HG02938 (cell line): ENCODE measurements at regions not wholly inside any gene's neighbourhood (a gene's known extent, or its start where the extent isn't known, plus 50 kb on each side); places are given as distances from the start of the nearest gene placed in this dataset.

ENCODE experiments used
- ATAC-seq: cut with Tn5 transposase; IDR thresholded peaks from one replicate; pipeline ENCODE4 v1.9.1; 2021; ENCODE audit warnings: mild to moderate bottlenecking, moderate library complexity; ENCODE audit not compliant: unreplicated experiment

DNA sequence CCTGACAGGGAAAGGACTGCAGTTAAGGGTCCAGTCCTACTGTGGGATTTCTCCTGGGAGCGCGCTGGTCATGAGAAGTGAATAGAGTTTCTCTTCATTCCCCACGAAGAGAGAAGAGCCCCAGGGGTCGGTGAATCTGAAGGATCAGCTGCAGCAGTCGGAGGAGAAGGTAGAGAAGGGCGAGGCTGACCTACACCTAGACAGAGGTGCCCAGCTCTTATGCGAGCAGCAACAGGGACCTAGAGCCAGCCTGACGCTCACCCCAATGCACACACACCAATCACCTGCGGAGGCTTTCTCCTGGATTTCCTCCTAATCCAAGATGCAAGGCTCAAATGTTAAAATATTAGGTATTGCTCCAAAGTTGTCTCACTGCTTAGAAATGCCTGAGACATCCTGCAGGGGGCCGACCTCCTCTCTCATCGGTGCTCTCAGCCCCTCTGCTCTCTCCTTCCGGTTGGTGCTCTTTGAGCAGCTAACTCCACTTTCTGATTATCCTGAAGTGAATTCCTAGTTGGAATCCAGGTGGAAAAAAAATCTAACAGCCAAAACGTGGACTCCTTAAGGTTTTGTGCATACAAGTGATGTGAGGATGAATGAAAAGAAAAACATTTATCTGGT is 176.4 kb downstream of the AHR start:
- peak; percentile 40 for ATAC-seq

DNA sequence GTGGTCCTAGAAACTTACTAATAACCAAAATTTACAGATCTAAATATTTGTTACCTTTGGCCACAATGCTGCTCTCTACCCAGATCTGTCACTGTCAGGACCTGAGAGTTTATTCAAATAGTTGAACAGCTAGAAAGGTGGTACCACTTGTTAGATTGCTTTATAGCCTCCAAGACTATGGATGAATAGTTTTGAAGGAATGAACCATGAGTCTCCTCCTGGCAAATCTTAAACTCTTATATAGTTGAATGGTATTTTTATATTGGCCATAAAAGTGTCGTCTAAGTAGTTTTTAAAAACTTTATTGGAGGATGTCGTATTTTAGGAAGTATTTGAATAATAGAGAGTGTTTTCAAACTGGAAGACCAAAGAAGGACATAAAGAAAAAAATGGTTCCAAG is 178.7 kb downstream of the AHR start:
- no peak for ATAC-seq

DNA sequence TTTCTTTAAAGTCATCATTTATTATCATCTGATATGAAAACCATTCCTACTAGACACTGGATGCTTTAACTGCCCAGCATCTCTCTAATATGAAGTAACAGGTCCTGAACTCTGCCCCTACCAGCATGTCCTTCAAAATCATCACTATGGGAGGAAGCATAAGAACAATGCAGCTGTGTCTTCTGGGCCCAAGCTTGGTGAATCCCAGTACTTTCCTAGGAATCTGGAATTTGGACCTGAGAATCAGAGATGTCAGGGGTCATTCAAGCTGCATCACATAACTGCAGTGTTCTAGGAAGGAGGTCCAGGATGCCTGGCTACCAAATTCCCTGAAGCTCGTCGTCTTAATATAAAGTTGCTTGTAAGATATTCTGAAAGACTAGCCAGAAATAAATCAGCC is 182.7 kb downstream of the AHR start:
- ATAC-seq: no peak

DNA sequence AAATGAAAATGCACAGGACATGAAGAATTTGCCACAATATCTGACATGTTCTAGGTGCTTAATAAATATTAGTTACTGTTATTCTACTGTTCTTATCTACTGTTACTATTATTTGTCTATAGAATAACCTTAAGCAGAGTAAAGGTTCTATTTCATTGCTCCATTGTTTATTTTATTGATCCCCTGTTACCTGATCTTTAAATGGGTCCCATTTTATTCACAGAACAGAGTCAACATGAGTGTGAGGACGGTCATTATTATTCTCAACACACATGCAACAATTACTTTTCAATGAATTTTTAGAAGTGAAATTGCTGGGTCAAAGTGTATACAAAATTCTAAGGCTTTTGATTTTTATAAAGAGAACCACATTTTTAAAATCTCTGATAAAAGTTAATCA is 186.9 kb downstream of the AHR start:
- ATAC-seq: no peak

DNA sequence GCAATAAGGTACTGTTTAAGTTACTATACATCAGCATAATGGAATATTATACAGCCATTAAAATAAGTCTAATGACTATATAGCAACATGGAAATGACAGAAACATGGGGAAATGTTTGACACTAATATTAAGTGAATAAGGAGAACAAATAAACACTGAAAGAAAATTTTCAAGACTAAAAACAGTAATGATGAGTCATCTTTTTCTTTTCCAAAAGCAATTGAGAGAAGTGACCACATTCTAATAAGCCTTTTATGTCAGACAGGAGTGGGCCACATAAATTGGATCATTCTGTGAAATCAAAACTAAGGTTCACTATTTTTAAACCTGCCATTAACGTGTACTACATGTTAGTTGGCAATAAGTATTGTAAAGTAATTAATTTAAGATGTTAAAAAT is 187.5 kb downstream of the AHR start:
- no peak for ATAC-seq

DNA sequence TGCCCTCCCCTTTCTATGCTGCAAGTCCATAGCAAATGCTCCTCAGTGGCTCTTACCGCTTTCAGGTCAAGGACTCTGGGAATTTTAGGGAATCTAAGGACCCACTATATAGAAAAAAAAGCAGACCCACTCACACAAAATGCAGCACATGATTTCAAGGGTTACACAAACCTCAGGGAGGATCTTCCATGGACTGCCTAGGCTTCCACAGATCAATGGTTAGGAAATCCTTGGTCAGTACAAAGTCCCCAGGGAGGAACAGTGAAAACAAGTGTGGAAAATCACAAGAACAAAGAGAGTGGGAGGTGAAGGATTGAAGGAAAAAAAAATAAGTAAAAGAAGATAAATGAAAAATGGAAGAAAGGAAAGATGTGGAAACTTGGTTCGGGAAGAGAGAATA is 188.4 kb downstream of the AHR start:
- no peak for ATAC-seq

DNA sequence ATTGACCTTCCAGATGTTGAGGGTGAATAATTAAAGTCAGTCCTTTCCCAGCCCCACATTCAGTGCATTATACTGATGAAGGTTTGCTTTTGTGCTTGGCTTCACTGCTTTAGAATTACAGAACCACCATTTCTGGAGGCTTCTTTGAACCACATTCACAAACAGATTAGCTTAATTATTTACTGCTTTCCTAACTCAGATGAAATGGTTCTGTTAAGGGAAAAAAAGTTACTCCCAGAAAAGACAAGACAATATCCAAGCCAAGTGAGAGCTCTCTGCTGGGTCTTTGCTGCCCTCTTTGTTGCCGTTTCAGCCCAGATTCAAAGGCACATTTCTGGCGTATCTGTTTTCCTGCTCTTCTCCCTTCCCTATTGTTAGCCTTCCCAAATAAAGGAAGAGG is 188.9 kb downstream of the AHR start:
- ATAC-seq: no peak

DNA sequence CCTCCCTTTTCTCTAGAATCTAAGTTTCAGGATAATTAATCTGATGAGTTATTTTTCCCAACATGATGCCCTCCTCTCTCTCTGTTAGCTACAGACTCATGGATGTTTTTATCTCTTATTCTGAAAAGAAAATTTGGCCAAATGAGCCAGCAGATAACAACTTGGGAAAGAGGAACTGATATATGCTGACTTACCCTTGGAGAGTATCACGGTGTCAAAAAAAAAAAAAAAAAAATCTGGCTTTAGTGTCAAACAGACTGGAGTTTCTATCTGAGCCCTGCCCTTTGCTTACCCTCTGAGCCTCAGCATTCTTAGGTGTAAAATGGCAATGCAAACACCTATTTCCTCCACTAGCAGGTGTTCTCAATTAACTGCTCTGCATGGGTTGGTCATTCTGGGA is 190.4 kb downstream of the AHR start:
- ATAC-seq: no peak

DNA sequence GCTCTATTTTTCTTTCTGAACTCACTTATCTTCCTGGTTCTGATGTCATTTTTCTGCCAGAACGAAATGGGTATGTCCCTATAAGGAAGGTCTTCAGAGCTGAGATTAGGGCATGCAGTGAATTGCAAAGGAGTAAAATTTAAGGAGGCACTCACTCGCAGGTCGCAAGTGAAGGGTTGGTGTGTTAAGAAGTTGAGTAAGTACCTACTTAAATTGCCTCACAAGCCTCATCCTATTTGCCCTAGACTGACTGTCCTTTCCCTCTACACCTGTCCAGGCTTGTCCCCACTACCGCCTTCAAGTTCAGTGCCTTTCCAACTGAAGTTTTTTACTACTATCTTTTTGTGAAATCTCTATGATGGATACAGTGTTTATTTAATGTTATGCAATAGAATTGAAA is 191.5 kb downstream of the AHR start:
- no peak for ATAC-seq

DNA sequence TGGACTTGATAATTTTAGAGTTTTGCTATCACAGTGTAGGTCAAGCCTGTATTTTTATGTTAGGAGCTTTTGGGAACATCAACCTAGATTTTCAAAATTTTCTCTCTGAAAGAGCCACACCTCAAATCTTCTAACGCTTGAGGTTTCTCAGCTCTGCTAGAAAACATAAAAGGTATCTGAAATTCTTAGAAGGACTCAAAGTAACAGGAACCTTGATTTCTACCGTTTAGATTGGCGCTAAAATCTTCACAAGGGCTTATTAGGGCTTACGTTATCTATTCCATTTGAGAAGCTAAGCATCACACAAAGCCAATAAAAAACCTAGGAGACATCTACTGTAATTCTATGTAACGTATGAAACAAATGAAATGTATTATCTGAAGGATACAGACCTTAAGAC is 192.4 kb downstream of the AHR start:
- ATAC-seq: no peak

DNA sequence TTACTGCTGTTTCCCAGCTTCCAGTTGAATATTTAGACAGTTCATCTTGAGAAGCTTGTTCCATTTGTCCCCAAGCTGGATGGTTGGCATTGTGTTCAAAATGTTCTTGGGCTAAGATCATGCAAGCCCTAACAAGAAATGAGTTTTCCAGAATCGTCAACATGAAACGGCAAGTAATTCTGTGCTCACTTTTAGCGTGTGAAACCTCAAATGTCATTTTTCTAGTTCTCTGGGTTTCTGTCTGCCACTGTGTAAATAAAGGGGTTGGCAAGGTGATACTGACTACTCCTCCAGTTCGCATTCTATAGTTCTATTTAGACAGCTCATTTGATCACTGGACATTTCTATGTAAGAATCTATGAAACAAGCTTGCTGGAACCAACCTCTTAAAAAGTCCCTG is 194.0 kb downstream of the AHR start:
- ATAC-seq: no peak

DNA sequence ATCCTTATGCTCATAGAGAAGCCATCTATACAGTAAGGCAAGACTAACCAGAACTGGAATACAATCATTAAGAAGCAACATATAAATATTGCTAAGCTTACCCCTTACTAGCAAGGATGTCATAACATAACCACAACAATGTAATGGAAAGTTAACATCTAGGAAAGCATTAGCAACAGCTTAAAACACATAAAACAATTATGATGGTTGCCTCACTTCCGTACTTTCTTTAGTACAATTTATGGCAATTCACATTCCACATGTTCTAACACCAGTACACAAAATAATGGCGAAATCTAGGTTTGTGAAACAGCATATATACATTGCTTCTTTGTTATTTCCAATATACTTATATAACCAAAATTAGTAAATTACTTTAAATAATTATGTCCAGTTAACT is 195.0 kb downstream of the AHR start:
- no peak for ATAC-seq

DNA sequence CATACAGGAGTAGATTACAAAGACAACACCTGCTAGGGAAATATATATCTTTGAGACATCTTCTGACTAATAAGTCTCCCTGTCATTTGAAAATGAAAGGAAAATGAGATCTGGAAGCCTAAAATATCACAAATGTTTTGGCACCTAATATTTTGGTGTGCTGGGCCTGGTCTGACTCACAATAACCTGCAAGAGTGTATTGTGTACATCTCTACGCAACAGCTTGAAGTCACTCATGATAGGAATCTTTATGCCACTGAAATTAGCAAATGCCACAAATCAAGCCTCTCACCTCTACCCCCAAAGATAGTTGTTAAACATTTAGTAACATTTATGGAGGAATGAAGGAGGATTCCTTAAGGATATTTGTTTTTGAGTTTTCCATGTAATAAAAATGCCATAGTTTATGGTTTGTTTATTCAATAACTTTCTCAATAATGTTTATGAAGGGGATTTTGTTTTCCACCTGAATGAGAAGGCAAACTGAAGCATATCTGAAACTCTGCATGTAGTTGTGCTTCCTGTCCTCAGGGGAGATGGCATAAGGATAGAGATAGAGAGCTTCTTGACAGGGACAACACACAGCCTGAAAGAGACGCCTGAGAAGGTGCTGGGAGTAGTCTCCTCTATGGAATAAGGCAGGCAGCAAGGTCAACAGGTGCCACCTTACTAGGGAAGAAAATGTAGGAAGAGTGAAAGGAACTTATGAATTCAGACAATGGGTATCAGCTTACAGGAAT is 197.4 kb downstream of the AHR start:
- no peak for ATAC-seq

DNA sequence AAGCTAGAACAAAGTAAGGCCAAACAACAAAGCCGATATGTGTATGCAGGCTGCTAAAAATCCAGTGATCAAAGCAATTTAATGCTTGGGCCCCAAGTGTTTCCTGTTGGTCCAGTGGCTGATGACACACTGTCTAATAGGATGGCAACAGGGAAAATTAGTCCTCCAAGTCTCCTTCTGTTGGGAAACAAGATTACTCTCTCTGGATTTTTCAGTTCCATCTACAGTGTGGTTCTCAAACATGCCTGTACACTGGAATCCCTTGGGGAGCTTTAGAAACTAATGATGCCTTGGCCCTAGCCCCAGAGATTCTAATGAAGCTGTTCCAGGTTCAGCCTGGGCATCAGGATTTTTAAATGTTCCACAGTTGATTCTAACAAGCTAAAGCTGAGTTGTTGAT is 198.7 kb downstream of the AHR start:
- no peak for ATAC-seq

DNA sequence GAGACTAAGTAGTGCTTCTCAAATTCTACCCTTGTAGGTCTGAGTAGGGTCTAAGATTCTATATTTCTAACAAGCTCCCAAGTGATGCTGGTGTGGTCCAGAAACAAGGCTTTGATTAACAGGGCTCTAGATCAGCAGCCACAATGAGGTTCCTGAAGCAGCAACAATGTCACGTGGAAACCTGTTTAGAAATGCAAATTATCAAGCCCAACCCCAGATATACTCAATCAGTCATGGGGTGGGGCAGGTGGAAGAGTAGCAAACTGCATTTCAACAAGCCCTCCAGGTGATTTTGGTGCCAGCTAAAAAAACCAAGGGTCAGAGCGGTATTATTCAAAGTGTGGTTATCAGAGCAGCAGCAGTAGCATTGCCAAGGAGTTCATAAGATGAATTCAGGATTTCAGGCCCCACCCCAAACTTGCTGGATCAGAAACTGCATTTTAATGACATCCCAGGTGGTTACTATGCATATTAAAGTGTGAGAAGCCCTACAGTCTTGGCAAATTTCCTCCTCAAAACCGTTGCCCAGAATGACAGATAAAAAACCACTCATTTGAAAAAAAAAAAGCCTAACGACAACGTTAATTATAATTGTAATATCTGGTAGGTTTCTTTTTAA is 199.2 kb downstream of the AHR start:
- ATAC-seq: no peak

DNA sequence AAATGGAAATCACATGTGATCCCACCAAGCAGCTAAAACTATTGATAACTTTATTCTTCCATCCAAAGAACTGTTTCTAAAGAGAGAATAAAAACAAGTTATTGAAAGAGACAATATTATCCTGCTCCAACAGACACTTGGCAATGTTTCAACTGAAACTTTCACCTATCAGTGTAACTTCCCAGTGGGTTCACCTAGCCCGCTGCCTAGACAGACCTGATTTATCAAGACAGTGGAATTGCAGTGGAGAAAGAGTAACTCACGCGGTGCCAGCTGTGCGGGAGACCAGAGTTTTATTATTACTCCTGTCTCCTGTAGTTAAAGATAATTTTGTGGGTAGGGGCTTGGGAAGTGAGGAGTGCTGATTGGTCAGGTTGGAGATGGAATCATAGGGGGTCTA is 199.8 kb downstream of the AHR start:
- no peak for ATAC-seq

DNA sequence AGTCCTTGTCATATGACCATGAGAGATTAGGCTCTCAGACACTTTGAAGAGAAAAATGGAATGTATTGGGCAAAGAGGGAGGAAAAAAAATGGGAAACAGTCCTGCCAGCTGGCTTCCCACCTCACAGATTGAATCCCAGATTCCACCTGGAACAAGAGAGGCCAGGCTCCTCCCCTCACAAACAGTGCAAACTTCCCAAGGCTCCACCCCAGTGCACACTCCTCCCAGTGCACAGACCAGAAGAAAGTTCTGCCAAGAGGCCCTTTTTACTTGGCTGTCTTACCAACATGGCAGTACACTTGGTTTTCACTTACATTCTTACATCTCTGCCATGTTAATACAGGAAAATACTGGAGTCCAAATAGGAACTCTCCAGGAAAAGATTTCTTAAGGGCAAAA is 202.3 kb downstream of the AHR start:
- no peak for ATAC-seq

DNA sequence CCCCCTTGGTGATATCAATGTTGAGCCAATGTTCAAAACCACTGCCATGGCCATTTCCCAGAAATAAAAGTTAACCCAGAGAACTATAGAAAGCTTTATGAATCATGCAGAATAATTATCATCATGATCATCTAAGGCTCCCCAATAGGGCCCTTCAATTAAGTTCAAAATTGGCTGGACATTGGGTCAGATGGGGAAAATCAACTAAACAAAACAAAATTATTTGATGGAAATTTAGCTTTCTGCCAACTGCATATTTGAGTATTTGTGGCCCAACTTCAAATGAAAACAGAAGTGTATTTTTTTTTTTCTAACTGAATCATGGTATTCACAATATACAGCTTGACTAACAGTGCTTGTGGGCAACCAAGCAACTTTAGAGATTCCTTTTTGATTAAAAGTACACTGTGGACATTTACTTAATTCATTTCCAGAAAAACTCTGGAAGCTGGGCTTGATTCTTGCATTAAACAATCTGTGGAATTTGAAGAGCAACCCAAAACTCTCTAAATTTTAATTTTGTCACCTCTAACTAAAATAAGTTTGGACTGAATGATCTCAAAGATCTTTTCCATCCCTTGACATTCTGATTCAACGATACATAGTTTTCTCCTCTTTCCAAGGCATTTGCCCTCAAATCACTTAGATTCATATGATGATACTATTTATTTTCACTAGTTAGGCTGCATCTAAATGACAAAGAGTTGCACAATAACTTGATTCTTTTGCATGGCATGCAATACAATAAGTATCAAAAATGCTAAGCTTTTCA is 203.2 kb downstream of the AHR start:
- ATAC-seq: no peak

DNA sequence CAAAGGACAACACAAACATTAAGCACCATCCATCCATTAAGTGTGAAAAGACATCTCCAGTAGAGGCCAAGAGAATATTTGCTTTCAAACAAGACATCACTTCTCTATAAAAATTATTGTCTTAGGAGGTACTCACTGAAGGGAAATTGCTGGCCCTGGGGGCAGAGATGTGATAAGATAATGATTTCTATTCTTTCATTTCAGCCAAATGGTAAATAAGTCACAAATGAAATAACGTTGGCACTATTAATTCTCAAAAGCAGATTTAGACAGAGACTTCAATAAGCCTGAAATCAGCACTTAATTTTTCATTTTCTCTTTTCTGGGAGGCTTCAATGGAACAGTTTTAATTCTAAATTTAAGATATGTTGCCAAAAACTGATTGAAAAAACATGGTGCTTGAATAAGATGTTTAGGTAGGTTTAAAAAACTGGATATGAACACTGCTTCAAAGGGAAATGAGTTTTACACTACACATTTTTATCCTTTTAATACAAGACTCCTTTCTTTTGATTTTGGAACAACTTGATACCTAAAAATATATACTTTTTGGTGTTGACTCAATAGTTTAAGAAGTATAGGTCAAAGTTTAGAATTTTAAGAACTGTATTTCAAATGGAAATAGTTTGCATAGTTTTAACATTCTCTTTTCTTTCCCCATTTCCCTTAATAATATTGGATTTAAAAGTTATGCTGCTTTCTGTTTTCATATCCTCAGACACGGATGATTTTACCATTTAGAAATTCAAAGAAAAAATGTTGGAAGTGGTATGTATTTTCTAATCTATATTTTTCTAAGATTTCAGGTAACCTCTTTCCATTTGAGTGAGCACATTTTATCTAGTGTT is 204.0 kb downstream of the AHR start:
- ATAC-seq: no peak

DNA sequence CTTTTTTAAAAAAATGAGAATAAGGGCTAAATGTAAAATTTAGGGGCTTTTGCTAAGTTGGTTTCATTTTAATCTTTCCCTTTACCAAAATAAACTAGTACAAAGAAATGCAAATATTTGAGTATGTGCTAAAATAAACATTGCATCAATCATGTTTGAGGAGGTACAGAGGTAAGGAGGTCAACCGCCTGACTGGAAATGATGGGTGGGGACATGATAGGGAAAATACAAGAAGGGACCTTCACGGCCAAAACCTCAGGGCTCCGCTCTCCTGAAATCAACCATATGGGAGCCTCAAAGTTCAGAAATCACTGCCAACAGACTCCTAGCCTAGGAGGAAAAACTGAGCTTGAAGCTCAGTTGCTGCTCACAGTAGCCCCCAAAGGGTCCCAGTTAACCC is 207.6 kb downstream of the AHR start:
- ATAC-seq: peak; percentile 70

DNA sequence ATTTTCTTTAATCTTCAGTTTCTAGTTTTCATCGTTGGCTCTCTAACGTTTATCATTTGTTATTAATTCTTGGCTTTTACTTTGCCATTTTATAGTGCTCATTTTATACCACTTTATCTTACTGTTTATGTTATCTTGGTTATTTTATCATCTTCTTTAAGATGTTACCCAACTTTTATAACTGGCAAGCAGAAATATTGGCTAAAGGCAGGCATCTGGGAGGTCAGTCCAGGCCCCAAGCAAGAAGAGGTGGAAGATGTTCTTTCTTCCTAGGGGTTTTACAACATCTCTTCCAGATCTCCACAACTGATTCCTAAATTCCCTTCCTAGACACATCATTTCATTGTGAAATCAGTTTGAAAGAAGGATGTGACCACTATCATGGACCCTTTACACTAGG is 208.1 kb downstream of the AHR start:
- no peak for ATAC-seq
